ENCODE measurements at regions not wholly inside any gene's neighbourhood (a gene's known extent, or its start where the extent isn't known, plus 50 kb on each side); places are given as distances from the start of the nearest gene placed in this dataset.
"Not testable (repeated sequence)": the region's sequence is repeated elsewhere in the genome, so short reads cannot be mapped to it uniquely, and the experiment has no call there.

- peak in 3 of 5 donors; percentile 21 to 93 (median 35) for DNase-seq
Observed at GRCh38 chr13:24618011-24618955, 61.9 kb upstream of the ATP12A start.

- no peak for DNase-seq
Observed at GRCh38 chr13:24619282-24619681, 60.9 kb upstream of the ATP12A start.

- not testable (repeated sequence) for DNase-seq
Observed at GRCh38 chr13:24622481-24623148, 57.6 kb upstream of the ATP12A start.

GRCh38 chr13:24623149-24623665 lies 57.0 kb upstream of the ATP12A start:
- DNase-seq = no peak

GRCh38 chr13:24624363-24624762 lies 55.8 kb upstream of the ATP12A start:
- DNase-seq = no peak

GRCh38 chr13:24624801-24625231 lies 55.4 kb upstream of the ATP12A start:
- DNase-seq = no peak

- peak in 1 of 5 donors; percentile 73 for DNase-seq
Observed at GRCh38 chr13:24625331-24625731, 54.9 kb upstream of the ATP12A start.

GRCh38 chr13:24625870-24626849 lies 54.0 kb upstream of the ATP12A start:
- DNase-seq = peak in 2 of 5 donors; percentile 16 to 75

- DNase-seq = no peak
Observed at GRCh38 chr13:24627090-24627714, 53.0 kb upstream of the ATP12A start.

- DNase-seq = no peak
Observed at GRCh38 chr13:24627946-24628345, 52.3 kb upstream of the ATP12A start.

- DNase-seq = no peak
Observed at GRCh38 chr13:24629320-24629719, 50.9 kb upstream of the ATP12A start.

- DNase-seq = no peak
Observed at GRCh38 chr13:24630121-24630520, 50.1 kb upstream of the ATP12A start.
